Transverse colon (tissue), 4 donors: ENCODE measurements at regions not wholly inside any gene's neighbourhood (a gene's known extent, or its start where the extent isn't known, plus 50 kb on each side); places are given as distances from the start of the nearest gene placed in this dataset.

Source experiments
- POLR2AphosphoS5 ChIP-seq, 3 donors: sonication (generic); formaldehyde crosslinking; IDR thresholded peaks; one replicate each; pipeline ENCODE4 v1.6.1; 2016; ENCODE audit warnings: antibody characterized with exemption in 3 of 3
- TF ChIP-seq, protein P1 (sequence below), 5 experiments: fragments of 200-600 bp in 3 of 5; fragments of 450-650 bp in 2 of 5; sonication (generic) in 3 of 5; IDR thresholded peaks; 1 replicate in 2 of 5; 2 replicates in 3 of 5; pipeline ENCODE4 v1.5.1; 2016 to 2017; ENCODE audit warnings: antibody characterized with exemption in 5 of 5, inconsistent platforms in 3 of 5, mild to moderate bottlenecking in 2 of 5, moderate library complexity in 1 of 5

DNA sequence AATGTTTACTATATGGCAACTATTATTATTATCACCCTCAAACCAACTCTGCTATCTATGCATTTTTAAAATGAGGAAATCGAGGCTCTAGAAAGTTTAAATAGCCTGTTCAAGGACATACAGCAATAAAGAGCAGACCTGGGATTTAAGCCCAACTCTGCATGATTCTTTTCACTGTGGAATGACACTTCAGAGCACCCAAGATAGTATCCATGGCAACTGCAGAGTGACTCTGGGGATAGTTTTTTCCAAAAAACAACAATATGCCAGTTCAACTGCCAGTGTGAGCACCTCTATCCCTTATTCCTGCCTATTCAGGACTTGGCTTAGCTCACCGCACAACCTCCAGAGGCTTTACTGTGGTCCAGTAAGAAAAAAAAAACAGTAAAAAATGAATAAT is 293.9 kb downstream of the BRINP2 start:
- TF ChIP-seq POLR2AphosphoS5 (IDR thresholded peaks at IDR 0.05) = no peak
- TF ChIP-seq, protein P1, sequence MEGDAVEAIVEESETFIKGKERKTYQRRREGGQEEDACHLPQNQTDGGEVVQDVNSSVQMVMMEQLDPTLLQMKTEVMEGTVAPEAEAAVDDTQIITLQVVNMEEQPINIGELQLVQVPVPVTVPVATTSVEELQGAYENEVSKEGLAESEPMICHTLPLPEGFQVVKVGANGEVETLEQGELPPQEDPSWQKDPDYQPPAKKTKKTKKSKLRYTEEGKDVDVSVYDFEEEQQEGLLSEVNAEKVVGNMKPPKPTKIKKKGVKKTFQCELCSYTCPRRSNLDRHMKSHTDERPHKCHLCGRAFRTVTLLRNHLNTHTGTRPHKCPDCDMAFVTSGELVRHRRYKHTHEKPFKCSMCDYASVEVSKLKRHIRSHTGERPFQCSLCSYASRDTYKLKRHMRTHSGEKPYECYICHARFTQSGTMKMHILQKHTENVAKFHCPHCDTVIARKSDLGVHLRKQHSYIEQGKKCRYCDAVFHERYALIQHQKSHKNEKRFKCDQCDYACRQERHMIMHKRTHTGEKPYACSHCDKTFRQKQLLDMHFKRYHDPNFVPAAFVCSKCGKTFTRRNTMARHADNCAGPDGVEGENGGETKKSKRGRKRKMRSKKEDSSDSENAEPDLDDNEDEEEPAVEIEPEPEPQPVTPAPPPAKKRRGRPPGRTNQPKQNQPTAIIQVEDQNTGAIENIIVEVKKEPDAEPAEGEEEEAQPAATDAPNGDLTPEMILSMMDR (IDR thresholded peaks at IDR 0.05) = no peak
